ENCODE measurements at regions not wholly inside any gene's neighbourhood (a gene's known extent, or its start where the extent isn't known, plus 50 kb on each side); places are given as distances from the start of the nearest gene placed in this dataset.

- no peaks in the 10 kb centered on the region for H3K27me3 Mint-ChIP-seq
- no peaks in the 10 kb centered on the region for H3K9me3 Mint-ChIP-seq (ENCODE audit: low read depth)
- H3K27ac Mint-ChIP-seq, result no peak overlapping the region
- H3K36me3 Mint-ChIP-seq (ENCODE audit: insufficient read depth), result no peaks in the 10 kb centered on the region
- no peaks in the 10 kb centered on the region for H3K4me1 Mint-ChIP-seq (ENCODE audit: low read depth)
- DNase-seq (ENCODE audit: low spot score, unreplicated experiment), result no peak
- TF ChIP-seq, protein P1, sequence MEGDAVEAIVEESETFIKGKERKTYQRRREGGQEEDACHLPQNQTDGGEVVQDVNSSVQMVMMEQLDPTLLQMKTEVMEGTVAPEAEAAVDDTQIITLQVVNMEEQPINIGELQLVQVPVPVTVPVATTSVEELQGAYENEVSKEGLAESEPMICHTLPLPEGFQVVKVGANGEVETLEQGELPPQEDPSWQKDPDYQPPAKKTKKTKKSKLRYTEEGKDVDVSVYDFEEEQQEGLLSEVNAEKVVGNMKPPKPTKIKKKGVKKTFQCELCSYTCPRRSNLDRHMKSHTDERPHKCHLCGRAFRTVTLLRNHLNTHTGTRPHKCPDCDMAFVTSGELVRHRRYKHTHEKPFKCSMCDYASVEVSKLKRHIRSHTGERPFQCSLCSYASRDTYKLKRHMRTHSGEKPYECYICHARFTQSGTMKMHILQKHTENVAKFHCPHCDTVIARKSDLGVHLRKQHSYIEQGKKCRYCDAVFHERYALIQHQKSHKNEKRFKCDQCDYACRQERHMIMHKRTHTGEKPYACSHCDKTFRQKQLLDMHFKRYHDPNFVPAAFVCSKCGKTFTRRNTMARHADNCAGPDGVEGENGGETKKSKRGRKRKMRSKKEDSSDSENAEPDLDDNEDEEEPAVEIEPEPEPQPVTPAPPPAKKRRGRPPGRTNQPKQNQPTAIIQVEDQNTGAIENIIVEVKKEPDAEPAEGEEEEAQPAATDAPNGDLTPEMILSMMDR (IDR thresholded peaks at IDR 0.05; ENCODE audit: unreplicated experiment), result no peak
- H3K4me3 Mint-ChIP-seq (ENCODE audit: low read depth), result no peak overlapping the region
Measured at GRCh38 chr20:6388671-6389197, 265.9 kb upstream of the FERMT1 start.

DNA sequence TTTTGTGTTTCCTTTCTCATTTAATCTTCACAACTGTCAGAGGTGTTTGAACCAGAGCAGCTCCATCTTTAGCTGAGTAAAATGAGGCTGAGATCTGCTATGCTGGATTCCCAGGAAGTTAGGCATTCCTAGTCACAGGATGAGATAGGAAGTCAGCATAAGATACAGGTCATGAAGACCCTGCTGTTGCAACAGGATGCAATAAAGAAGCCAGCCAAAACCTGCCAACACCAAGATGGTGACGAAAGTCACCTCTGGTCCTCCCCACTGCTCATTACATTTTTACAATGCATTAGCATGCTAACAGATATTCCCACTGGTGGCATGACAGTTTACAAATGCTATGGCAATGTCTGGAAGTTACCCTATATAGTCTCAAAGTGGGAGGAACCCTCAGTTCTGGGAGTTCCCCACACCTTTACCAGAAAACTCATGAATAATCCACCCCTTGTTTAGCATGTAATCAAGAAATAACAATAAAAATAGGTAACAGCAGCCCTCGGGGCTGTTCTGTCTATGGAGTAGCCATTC is 262.2 kb upstream of the FERMT1 start:
- DNase-seq (ENCODE audit: low spot score, unreplicated experiment), result no peak
- Mint-ChIP-seq H3K4me1 (ENCODE audit: low read depth) (peaks cover 3% of the 10 kb centered on the region), H3K9me3 (ENCODE audit: low read depth) (no peaks in the 10 kb centered on the region), H3K27ac (no peak overlapping the region), H3K4me3 (ENCODE audit: low read depth) (no peak overlapping the region), H3K36me3 (ENCODE audit: insufficient read depth) (no peaks in the 10 kb centered on the region), H3K27me3 (no peaks in the 10 kb centered on the region)
- TF ChIP-seq, protein P1 (IDR thresholded peaks at IDR 0.05; ENCODE audit: unreplicated experiment), result no peak

DNA sequence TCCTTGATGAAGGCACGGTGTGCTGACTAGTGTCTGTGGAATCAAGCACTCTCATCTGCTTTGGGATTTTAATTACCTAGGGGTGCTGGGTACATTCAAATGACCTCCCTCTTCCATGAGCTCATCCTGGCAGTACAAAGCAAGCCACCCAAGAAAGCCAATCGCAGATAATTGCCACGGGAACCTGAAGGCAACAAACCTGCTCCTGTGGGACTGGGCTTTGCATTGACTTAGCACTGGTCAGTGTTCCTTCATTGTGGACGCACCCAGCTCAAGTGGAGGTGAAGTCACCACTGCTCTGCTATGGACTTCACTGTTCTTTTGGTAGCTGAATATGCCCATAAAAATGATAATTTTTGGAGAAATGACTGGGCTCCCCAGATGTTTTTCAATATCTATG is 261.6 kb upstream of the FERMT1 start:
- Mint-ChIP-seq H3K27me3 (no peaks in the 10 kb centered on the region), H3K36me3 (ENCODE audit: insufficient read depth) (no peaks in the 10 kb centered on the region), H3K4me3 (ENCODE audit: low read depth) (no peak overlapping the region), H3K4me1 (ENCODE audit: low read depth) (peaks cover 3% of the 10 kb centered on the region), H3K27ac (no peak overlapping the region), H3K9me3 (ENCODE audit: low read depth) (no peaks in the 10 kb centered on the region)
- TF ChIP-seq, protein P1 (IDR thresholded peaks at IDR 0.05; ENCODE audit: unreplicated experiment), result no peak
- no peak for DNase-seq (ENCODE audit: low spot score, unreplicated experiment)

GRCh38 chr20:6381887-6382286 is 259.1 kb upstream of the FERMT1 start:
- no peaks in the 10 kb centered on the region for H3K27me3 Mint-ChIP-seq
- no peaks in the 10 kb centered on the region for H3K36me3 Mint-ChIP-seq (ENCODE audit: insufficient read depth)
- no peaks in the 10 kb centered on the region for H3K9me3 Mint-ChIP-seq (ENCODE audit: low read depth)
- H3K4me3 Mint-ChIP-seq (ENCODE audit: low read depth), result no peak overlapping the region
- H3K27ac Mint-ChIP-seq, result no peak overlapping the region
- TF ChIP-seq, protein P1 (IDR thresholded peaks at IDR 0.05; ENCODE audit: unreplicated experiment), result peak; percentile 69
- H3K4me1 Mint-ChIP-seq (ENCODE audit: low read depth), result peaks cover 3% of the 10 kb centered on the region
- no peak for DNase-seq (ENCODE audit: low spot score, unreplicated experiment)

DNA sequence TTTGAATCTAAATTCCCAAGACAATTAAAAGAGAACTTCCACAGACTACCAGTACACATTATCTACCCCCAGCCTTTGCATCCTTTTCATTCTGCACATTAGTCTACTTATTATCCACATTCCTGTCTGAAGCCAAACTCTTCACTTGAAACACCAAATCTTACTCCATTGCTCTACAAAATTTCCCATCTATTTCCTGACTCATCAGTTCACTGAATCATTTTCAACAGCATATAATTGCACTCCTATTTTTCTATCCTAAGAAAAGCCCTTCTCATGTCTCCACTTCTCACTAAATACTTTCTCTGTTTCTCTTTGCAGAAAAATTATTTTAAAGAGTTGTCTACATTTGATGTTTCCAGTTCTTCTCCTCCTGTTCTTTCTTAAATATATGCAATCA is 239.4 kb upstream of the FERMT1 start:
- peaks cover 11% of the 10 kb centered on the region for H3K9me3 Mint-ChIP-seq (ENCODE audit: low read depth)
- no peaks in the 10 kb centered on the region for H3K4me1 Mint-ChIP-seq (ENCODE audit: low read depth)
- H3K27ac Mint-ChIP-seq, result no peak overlapping the region
- H3K4me3 Mint-ChIP-seq (ENCODE audit: low read depth), result no peak overlapping the region
- H3K36me3 Mint-ChIP-seq (ENCODE audit: insufficient read depth), result no peaks in the 10 kb centered on the region
- no peaks in the 10 kb centered on the region for H3K27me3 Mint-ChIP-seq
- TF ChIP-seq, protein P1 (IDR thresholded peaks at IDR 0.05; ENCODE audit: unreplicated experiment), result no peak
- no peak for DNase-seq (ENCODE audit: low spot score, unreplicated experiment)
